ENCODE measurements at regions not wholly inside any gene's neighbourhood (a gene's known extent, or its start where the extent isn't known, plus 50 kb on each side); places are given as distances from the start of the nearest gene placed in this dataset.

DNA sequence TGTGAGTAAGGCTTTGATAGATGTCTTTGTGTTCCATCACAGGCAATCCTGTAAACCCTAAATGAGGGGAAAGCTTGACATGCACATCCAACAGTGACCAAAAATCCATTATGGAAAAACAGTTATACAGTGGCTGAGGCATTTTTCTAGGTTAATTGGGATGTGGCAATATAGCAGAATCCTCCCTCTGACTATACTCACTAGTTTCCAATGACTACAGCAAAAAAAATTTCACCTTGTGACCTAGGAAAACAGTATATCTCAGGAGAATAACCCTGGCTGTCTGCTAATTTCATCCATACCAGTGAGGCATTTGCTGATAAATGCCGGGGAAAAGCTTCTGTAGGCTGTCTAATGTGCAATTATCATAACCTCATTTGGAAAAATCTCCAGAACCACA, 49.9 kb upstream of the SNCAIP start:
- TF ChIP-seq POLR2AphosphoS5 (IDR thresholded peaks at IDR 0.05; ENCODE audit: low read depth, low read length) (no peak), TCF7L2 (IDR thresholded peaks at IDR 0.05; ENCODE audit: low read depth, low read length) (no peak), SIN3A (IDR thresholded peaks at IDR 0.05; ENCODE audit: borderline replicate concordance, insufficient read depth, low read depth, low read length) (no peak)
- TF ChIP-seq, protein P1, sequence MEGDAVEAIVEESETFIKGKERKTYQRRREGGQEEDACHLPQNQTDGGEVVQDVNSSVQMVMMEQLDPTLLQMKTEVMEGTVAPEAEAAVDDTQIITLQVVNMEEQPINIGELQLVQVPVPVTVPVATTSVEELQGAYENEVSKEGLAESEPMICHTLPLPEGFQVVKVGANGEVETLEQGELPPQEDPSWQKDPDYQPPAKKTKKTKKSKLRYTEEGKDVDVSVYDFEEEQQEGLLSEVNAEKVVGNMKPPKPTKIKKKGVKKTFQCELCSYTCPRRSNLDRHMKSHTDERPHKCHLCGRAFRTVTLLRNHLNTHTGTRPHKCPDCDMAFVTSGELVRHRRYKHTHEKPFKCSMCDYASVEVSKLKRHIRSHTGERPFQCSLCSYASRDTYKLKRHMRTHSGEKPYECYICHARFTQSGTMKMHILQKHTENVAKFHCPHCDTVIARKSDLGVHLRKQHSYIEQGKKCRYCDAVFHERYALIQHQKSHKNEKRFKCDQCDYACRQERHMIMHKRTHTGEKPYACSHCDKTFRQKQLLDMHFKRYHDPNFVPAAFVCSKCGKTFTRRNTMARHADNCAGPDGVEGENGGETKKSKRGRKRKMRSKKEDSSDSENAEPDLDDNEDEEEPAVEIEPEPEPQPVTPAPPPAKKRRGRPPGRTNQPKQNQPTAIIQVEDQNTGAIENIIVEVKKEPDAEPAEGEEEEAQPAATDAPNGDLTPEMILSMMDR (IDR thresholded peaks at IDR 0.05): no peak
- TF ChIP-seq, protein P2, sequence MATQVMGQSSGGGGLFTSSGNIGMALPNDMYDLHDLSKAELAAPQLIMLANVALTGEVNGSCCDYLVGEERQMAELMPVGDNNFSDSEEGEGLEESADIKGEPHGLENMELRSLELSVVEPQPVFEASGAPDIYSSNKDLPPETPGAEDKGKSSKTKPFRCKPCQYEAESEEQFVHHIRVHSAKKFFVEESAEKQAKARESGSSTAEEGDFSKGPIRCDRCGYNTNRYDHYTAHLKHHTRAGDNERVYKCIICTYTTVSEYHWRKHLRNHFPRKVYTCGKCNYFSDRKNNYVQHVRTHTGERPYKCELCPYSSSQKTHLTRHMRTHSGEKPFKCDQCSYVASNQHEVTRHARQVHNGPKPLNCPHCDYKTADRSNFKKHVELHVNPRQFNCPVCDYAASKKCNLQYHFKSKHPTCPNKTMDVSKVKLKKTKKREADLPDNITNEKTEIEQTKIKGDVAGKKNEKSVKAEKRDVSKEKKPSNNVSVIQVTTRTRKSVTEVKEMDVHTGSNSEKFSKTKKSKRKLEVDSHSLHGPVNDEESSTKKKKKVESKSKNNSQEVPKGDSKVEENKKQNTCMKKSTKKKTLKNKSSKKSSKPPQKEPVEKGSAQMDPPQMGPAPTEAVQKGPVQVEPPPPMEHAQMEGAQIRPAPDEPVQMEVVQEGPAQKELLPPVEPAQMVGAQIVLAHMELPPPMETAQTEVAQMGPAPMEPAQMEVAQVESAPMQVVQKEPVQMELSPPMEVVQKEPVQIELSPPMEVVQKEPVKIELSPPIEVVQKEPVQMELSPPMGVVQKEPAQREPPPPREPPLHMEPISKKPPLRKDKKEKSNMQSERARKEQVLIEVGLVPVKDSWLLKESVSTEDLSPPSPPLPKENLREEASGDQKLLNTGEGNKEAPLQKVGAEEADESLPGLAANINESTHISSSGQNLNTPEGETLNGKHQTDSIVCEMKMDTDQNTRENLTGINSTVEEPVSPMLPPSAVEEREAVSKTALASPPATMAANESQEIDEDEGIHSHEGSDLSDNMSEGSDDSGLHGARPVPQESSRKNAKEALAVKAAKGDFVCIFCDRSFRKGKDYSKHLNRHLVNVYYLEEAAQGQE (IDR thresholded peaks at IDR 0.05; ENCODE audit: insufficient read depth in 1 of 2, low read depth in 2 of 2, low read length in 1 of 2): no peak

Measured in Panc1 (cell line).